GM19240 (cell line): ENCODE measurements at regions not wholly inside any gene's neighbourhood (a gene's known extent, or its start where the extent isn't known, plus 50 kb on each side); places are given as distances from the start of the nearest gene placed in this dataset.

ENCODE experiments used
- DNase-seq: peaks from one replicate; pipeline ENCODE4 v3.0.0; 2011; ENCODE audit warnings: low spot score; ENCODE audit not compliant: insufficient read length

DNA sequence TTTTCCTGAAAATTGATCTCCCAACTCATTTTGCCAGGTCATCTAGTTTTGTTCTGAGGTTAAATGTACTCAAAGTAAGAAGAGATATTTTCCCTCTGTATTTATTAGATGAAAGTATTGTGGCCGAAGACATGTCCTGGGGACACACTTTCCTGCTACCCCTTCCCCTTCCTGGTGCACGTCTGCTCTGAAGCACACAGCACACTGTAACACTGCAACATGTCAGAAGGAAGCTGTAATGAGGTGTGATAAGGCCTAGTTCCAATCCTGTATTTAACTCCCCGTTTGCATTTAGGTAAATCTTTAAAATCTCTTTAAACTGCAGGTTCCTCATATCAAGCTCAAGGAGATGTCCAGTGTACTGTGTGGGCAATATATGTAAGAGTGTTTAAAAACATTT is 99.4 kb downstream of the HDGFL1 start:
- DNase-seq: no peak

DNA sequence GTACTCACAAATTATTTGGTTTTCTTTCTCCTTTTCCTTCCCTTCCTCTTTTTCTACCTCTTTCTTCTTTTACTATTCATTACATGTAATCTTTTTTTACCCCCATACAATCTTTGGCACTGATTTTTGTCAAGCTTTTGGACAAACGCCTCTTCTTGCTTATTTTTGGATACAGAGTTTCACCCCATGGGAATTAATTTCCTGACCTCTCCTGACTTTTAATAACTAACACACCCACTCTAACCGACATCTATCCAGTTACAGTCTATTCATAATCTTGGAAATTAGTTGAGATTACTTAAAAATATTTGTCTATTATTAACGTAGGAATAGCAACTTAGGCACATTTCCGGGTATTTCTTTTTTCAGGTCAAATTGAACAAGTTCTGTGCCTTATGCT is 101.2 kb downstream of the HDGFL1 start:
- no peak for DNase-seq

DNA sequence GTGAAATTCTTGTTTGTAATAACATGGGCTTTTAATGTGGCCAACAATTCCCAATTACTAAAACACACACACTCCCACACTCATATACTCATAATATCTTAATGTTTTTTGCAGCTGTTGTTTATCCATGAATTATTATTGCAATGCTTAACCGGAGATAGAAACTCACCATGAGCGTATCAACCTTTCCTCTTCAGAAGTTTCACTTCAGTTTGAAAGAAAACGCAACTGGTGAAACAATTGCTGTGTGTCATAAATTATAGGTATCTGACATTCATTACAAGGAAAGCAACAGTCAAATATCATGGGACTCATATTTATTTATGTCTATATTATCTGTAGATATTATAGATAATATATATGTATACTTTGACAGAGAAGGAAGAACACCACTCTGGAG is 104.1 kb downstream of the HDGFL1 start:
- no peak for DNase-seq

DNA sequence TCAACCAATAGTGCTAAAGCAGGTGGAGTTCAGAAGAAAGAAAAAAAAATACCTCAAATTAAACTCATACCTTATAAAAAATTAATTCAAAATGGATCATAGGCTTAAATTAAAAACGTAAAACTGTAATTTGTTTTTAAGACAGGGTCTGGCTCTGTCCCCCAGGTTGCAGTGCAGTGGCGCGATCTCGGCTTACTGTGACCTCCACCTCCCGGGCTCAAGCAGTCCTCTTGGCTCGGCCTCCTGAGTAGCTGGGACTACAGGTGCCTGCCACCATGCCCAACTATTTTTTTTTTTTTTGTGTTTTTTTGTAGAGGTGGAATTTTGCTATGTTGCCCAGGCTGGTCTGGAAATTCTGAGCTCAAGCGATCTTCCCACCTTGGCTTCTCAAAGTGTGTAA is 111.6 kb downstream of the HDGFL1 start:
- DNase-seq: no peak

DNA sequence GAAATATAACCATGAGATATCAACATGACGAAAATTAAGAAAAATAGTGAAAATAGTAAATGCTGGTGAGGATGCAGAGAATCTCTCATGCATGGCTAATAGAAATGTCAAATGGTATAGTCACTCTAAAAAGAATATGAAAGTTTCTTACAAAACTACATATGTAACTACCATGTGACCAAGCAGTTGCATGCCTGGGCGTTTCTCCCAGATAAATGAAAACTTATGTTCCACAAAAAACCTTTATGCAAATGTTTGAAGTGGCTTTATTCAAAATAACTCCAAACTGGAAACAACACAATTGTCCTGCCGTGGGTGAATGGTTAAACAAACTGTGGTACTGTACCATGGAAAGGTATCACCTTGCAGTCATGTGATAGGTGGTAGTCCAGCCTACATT is 112.4 kb downstream of the HDGFL1 start:
- no peak for DNase-seq

DNA sequence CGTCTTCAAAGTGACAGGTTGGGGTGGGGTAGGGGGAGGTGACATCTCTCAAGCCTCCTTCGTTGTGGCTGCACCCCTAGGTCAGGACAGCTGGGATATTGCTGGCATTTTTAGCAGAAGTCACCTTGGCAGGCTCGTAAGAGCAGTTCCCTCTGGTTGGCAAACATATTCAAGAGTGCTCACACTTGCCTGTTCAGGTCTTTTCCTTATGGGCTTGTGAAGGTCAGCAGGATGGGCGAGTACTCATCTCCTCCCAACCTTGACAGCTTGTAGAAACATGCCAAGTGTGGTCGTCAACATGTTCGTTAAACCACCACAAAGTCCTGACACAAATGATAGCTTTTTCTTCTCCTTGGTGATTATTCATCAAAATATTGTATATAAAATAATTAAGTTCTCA is 113.6 kb downstream of the HDGFL1 start:
- DNase-seq: no peak

DNA sequence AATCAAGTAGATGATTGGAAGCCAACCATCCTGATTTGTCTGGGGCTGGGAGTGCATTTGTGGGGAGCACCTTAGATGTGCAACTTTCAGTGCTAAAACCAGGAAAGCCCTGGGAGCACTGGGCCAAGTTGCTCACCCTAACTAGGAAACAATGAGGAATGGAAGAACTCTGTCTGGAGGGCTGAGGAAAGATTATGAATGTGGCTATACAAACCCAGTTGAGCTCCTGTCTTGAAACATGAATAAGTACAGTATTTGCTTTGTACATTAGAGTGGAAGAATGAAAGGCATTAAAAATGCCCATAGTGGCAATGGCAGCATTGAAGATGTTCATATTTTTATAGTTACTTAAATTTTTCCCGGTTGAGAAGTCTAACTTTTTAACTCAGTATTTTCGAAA is 121.1 kb downstream of the HDGFL1 start:
- no peak for DNase-seq

DNA sequence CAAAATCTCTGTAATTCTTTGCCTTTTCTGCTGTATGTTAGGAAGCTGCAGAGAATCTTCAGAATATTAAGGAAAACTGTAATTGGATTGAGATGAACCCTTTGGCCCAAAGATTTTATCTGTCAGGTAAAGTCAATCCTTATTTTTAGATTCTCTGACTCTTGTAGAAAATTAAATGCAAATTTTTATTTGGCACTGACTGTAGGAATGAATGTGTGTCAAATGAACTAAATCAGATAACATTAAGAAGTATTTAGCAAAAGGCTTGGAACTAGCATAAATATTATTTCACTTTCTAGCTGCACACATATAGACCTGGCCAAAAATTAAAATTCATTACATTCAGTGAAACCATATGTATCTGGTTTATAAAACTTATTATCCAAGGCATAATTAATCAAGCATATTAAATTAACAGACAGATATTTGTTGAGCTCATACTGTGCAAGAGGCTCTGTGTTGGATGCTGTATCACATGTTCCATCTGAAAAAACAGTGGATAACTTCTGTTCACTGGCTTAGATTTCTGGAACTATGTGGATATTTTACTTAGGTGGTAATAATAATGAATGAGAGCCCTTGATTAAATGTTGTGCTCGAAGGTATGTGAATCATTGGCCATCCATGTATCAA is 124.8 kb downstream of the HDGFL1 start:
- no peak for DNase-seq

DNA sequence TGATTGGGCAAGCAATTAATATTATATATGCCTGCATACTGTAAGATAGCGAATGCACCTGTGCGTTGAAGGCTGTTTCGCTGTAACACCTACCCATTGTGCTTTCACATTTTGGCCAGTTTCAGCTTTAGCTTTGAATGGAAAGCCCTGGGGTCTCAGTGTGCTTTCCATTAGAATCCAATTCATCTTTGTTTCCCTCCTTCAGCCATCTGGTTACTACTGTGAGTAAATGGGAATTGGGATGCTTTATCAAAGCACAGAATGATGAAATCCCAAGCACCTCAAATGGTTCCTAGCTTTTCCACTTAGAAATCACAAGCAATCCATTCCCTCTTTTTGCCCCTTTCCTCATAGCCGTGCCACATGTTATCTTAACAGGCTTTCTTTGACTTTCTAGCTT is 127.1 kb downstream of the HDGFL1 start:
- DNase-seq: no peak

DNA sequence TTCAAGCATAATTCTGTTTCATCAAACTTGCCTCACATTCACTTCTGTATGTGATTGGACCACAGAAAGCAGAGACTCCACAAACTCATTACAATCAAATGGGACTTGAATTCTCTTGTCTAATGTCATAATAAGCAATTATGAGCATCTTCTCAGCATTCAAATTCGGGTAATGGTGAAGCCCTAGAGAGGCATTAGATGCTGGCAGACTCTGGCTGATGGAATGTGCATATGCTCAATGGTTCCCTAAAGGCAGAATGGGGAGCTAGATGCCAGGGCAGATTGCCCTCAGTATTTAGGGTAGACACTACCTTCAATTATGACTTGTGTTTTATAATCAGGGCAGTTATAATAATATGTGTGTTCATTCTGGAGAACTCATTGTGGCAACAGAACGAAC is 127.9 kb downstream of the HDGFL1 start:
- DNase-seq: no peak

DNA sequence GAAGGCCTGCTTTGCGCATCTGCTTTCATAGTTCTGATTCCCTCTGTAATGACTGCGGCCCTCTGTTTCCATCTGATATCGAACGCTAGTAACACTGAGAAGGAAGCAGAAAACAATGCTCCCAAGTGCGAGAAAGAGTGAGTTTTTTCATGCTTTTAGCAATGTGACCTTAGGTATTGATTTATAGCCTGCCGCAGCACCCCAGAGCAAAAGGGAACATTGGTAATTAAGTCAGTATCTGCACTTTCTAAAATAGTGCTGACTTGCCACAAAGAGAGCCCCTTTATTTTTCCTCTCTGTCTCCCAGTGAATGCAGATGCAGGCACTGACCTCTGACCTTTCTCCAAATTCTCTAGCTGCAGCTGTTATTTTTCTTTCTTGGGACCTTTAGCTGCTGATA is 129.8 kb downstream of the HDGFL1 start:
- DNase-seq: no peak

DNA sequence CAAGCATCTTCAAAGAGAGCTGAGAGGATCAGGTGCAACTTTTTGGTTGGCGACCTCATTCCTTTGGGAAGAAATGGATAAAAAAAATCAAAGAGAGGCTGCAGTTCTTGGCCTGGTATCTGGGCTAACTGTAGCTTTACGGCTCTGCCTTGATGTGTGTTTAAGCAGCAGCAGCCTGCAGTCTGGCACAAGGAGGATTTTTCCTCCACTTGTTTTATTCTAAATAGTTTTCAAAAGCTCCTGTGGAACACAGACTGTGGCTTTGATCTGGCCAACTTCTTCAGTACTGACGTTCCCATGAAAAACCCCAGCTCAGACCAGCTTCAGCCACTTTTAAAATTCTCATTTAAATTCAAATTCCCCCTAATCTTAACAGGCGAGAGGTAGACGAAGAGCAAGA is 137.3 kb downstream of the HDGFL1 start:
- no peak for DNase-seq

DNA sequence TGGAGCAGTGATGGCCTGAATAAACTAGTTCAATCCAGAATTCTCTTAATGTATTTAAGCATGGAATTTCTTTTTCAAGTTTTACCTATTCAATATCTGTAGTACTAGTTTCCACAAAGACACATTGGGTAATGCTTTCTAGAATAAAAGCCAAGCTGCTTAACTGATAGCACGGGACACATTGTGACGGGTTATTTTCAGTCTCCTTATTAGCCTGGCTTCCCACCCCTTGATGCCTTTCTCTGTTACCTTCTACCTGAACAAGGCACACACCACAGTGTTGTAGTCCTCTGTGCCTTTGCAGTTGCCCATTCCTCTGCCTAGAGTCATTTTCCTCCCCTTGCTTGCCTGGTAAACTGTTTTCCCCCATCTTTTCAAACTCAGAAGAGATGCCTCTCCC is 139.1 kb downstream of the HDGFL1 start:
- DNase-seq: no peak

DNA sequence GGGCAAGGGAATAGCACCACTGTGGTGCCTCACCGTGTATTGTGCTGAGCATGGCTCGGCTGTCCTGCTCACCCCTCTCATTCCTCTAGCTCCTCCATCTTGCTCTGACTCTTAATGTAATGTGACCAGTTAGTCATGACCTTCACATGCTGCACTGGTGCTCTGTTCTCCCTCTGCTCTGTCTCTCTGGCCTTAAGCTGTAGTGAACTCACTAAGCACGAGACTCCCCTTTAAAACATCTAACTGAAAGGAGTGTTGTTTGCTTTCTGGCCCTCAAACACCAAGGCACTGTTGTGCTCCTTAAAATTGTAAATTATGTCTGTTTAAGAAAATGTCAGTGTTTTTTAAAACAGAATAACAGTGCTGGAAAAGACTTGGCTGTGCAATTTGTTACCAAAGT is 140.4 kb downstream of the HDGFL1 start:
- no peak for DNase-seq

DNA sequence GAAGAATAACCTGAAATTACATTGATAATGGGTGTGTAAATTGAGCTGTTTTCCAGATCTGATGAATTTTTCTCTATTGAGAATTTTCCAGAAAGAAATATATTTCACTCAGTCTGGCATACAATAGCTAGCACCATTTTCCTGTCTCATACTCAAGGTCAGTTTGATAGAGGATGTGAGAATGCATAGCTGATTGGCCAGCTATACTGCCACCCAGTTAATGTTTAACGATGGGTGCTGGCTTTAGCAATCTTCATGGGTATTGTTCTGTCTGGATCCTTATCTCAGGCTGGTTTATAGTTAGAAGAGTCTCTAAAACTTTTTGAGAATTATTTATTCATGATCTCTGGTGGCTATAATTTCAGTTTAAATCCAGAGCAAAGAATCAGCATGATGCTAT is 147.4 kb downstream of the HDGFL1 start:
- DNase-seq: no peak

DNA sequence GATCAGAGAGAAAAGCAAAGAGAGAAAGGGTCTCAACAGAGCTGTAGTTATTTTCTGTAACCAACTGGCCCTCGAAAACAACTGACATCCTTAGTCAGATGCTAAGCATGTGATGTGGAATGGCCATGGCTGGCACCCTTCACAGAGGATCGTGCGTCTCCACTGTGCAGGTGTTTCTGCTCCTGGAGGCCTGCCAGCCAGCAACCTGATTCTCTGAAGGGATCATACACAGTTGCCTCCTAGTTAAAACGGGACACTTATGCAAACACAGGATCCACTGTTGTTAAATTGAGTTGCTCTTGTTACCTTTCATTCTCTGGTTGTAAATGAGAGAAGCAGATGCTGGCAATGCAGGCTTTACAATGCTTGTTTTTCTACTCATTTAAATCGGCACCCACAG is 148.5 kb downstream of the HDGFL1 start:
- no peak for DNase-seq

DNA sequence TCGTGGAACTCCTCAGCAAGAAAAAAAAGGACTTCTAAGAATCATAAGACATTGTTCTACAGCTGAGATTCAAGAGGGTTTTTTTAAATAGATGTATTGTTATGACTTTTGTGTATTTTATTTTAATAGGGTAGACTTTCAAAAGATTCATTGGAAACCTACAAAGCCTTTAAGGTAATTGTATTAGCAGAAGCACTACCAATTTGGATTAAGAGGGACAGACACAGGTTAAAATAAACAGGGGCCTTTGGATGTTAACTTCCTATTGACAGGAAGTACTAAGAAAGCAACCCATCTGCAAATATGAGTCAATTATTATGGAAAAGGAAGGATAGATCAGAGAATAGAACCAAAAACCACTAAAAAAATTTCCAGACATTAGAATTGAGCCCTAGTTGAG is 153.5 kb downstream of the HDGFL1 start:
- no peak for DNase-seq

DNA sequence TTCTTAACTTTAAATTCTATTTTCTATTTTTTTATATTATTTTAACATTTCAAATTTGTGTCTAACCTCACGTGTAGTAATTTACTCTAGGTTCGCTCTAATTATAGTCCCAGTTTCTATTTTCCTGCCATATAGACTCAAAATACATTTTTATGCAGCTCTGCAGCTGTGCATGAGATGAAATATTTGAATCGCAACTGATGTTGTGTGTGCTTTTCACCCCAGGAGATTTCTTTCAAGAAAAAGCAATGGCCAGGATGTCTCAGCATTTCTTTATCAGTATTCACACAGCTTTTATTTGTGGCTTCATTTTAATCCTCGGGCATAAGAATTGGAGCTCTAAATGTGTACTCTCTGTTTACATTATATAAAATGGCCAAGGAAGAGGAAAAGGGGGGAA is 157.6 kb downstream of the HDGFL1 start:
- DNase-seq: no peak

DNA sequence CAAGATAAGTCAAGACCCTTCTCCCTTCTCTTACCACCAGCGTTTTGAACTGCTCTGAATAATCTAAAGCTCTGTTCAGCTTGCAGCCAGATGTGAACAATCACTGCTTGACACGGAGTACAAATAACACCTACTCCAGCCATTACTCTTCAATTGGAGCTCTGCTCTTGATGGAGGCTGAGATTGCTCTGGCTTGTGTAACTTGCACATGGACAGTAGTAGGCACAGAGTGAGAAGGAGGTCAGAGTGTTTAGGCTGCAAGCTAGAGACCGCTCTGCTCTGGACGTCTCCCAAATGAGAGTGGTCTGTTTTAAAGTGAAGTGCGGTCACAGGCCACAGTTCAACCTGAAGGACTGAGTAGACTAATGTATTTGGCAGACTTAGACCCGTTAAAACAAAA is 158.3 kb downstream of the HDGFL1 start:
- no peak for DNase-seq

DNA sequence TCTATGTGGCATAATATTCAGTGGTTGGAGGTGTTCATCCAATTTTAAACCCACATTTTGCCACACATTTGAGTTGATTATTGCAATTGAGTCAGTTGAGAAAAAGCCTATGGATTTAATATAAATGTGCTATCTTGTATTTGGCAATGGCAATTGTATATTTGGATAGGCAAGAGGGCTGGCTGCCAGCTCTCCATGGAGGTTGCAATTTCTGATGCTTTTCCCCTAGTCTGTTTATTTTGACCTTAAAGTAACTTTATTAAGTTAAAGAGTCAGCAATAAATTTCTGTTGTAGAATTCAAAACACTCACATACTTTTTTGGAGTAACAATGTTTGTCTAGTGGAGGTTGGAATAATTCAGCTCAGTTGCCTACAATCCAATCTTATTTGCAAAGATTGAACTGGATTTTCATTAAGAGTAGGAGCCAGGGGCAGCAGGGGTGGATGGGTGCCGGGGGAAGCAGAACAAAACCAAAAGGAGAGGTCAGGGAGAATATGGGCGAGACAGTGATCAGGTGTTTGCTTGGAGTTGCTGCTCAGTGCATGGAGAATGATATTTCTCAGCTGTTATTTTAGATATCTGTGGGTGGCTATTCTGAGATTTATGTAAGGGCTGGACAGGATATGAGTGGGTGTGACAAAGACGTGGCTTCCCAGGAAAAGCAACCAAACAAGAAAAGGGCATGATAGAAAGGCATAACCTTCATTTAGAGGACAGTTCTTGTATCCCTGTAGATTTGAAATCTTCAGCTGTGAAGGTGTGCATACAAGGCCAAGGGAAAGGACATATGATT is 163.0 kb downstream of the HDGFL1 start:
- DNase-seq: no peak

DNA sequence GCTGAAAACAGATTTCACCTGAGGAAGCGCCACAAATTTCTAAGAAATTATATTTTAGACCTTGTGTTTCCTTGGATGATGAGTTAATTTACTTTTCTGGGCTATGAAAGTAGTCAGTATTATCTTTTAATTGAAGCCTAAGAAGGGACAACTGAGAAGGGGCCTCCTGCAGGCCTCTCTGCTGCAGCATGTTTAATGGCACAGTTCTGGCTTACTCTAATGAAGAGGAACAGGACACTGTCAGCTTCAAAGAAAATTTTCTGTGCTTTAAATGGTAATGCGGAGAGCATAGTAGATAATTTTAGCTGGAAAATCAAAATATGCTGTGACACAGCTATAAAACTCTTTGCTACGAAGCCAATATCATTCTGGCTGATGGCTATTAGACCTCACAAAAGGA is 167.4 kb downstream of the HDGFL1 start:
- DNase-seq: no peak

DNA sequence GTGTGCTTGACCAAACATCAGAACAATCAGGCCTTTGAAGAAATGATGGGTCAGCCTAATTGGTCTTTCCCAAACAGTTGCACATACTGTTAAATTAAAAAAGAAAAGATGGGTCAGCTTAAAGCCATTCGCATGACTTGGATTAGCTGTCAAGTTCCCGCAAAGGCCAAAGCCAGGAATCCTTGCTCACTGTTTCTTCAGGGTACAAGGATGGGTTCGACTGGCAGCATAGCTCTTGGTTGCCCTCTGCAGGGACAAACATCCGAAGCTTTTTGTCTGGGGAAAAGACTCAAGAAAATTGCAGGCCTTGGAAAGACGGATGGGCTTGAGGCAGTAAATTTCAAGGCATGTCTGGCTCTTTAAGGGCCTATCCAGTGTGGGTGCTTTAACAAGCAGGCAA is 168.0 kb downstream of the HDGFL1 start:
- no peak for DNase-seq

DNA sequence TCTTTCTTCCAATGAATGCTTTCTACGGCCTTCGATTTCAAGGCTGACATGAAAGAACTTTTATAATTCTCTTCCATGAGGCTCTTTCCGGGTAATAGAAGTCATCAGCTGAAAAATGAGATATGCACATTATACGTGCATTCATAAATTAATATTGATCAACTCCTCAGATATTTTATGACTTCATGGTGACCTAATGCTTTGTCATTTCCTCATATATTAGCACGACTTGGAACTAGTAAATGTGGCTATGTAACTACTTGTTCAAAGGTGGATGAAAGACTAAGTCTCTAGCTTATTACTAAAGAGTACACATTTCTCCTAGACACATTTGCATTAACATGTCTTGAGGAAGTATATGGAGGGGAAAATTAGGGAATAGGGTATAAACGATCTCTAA is 168.8 kb downstream of the HDGFL1 start:
- DNase-seq: no peak
